Activated naive CD8-positive, alpha-beta T cell treated with anti-CD3 and anti-CD28 coated beads, Interleukin-2, amount 10 ng/mL, durations not matched to agents 7 days and 5 days (primary cell): ENCODE measurements at regions not wholly inside any gene's neighbourhood (a gene's known extent, or its start where the extent isn't known, plus 50 kb on each side); places are given as distances from the start of the nearest gene placed in this dataset.
"Not testable (repeated sequence)": the region's sequence is repeated elsewhere in the genome, so short reads cannot be mapped to it uniquely, and the experiment has no call there.

Experiments used
- ATAC-seq: fragments of 150-1000 bp; cut with Tn5 transposase; one replicate; pipeline ENCODE4 v1.10.0; 2021; ENCODE audit warnings: low read depth, moderate library complexity
- POLR2A ChIA-PET: fragments of 350-600 bp; sonication (Branson Sonifier 250); formaldehyde crosslinking; loops from one replicate; lab custom pipeline; 2021; ENCODE audit warnings: antibody characterized with exemption; lab: Charles Lee
- DNase-seq: peaks from one replicate; pipeline ENCODE4 v3.0.0; 2021
- H3K27ac Mint-ChIP-seq: one replicate; pipeline ENCODE4 v1.8.0; 2022; ENCODE audit warnings: mild to moderate bottlenecking, mixed read lengths
- H3K27me3 Mint-ChIP-seq: one replicate; pipeline ENCODE4 v1.8.0; 2022; ENCODE audit warnings: mild to moderate bottlenecking, moderate library complexity, mixed read lengths
- H3K36me3 Mint-ChIP-seq: one replicate; pipeline ENCODE4 v1.8.0; 2021; ENCODE audit warnings: mild to moderate bottlenecking, mixed read lengths
- H3K4me1 Mint-ChIP-seq: one replicate; pipeline ENCODE4 v1.8.0; 2021; ENCODE audit warnings: mixed read lengths
- H3K4me3 Mint-ChIP-seq: one replicate; pipeline ENCODE4 v1.8.0; 2022; ENCODE audit warnings: mild to moderate bottlenecking, moderate library complexity, mixed read lengths
- H3K9me3 Mint-ChIP-seq: one replicate; pipeline ENCODE4 v1.8.0; 2021; ENCODE audit warnings: mixed read lengths

- no peak overlapping the region for H3K4me3 Mint-ChIP-seq
- no peak for DNase-seq
- POLR2A ChIA-PET = no interaction called here
- no peak for ATAC-seq
- no peak overlapping the region for H3K27ac Mint-ChIP-seq
- no peaks in the 10 kb centered on the region for H3K4me1 Mint-ChIP-seq
- H3K27me3 Mint-ChIP-seq = no peaks in the 10 kb centered on the region
- no peaks in the 10 kb centered on the region for H3K36me3 Mint-ChIP-seq
- no peaks in the 10 kb centered on the region for H3K9me3 Mint-ChIP-seq
Measured at GRCh38 chr4:12499693-12500092, 984.4 kb downstream of the RAB28 start.

- POLR2A ChIA-PET = no interaction called here
- no peak overlapping the region for H3K27ac Mint-ChIP-seq
- H3K36me3 Mint-ChIP-seq = no peaks in the 10 kb centered on the region
- ATAC-seq = no peak
- H3K4me3 Mint-ChIP-seq = no peak overlapping the region
- no peaks in the 10 kb centered on the region for H3K27me3 Mint-ChIP-seq
- H3K4me1 Mint-ChIP-seq = no peaks in the 10 kb centered on the region
- no peak for DNase-seq
- H3K9me3 Mint-ChIP-seq = peaks cover 5% of the 10 kb centered on the region
Measured at GRCh38 chr4:12495211-12495610, 988.9 kb downstream of the RAB28 start.

- no peak overlapping the region for H3K27ac Mint-ChIP-seq
- no peak for DNase-seq
- H3K9me3 Mint-ChIP-seq = peaks cover 6% of the 10 kb centered on the region
- no peak overlapping the region for H3K4me3 Mint-ChIP-seq
- no peaks in the 10 kb centered on the region for H3K36me3 Mint-ChIP-seq
- no peaks in the 10 kb centered on the region for H3K4me1 Mint-ChIP-seq
- no peaks in the 10 kb centered on the region for H3K27me3 Mint-ChIP-seq
- ATAC-seq = no peak
- POLR2A ChIA-PET = no interaction called here
Measured at GRCh38 chr4:12492730-12493393, 991.3 kb downstream of the RAB28 start.

GRCh38 chr4:12488672-12489071 lies 995.5 kb downstream of the RAB28 start:
- Mint-ChIP-seq H3K27me3 (no peaks in the 10 kb centered on the region), H3K9me3 (peaks cover 12% of the 10 kb centered on the region), H3K4me1 (no peaks in the 10 kb centered on the region), H3K4me3 (no peak overlapping the region), H3K36me3 (no peaks in the 10 kb centered on the region), H3K27ac (no peak overlapping the region)
- POLR2A ChIA-PET = no interaction called here
- ATAC-seq (no peak), DNase-seq (no peak)

- no peak for DNase-seq
- Mint-ChIP-seq H3K27ac (no peak overlapping the region), H3K27me3 (no peaks in the 10 kb centered on the region), H3K4me1 (no peaks in the 10 kb centered on the region), H3K9me3 (peaks cover 7% of the 10 kb centered on the region), H3K36me3 (no peaks in the 10 kb centered on the region), H3K4me3 (no peak overlapping the region)
- no peak for ATAC-seq
- POLR2A ChIA-PET = no interaction called here
Measured at GRCh38 chr4:12487000-12487399, 997.1 kb downstream of the RAB28 start.

GRCh38 chr4:12472087-12472486 lies 1012.1 kb downstream of the RAB28 start:
- H3K4me3 Mint-ChIP-seq = no peak overlapping the region
- no peaks in the 10 kb centered on the region for H3K27me3 Mint-ChIP-seq
- DNase-seq (no peak), ATAC-seq (no peak)
- no peaks in the 10 kb centered on the region for H3K36me3 Mint-ChIP-seq
- H3K27ac Mint-ChIP-seq = no peak overlapping the region
- peaks cover 4% of the 10 kb centered on the region for H3K9me3 Mint-ChIP-seq
- no peaks in the 10 kb centered on the region for H3K4me1 Mint-ChIP-seq
- POLR2A ChIA-PET = no interaction called here

GRCh38 chr4:12471193-12471592 lies 1012.9 kb downstream of the RAB28 start:
- Mint-ChIP-seq H3K27me3 (no peaks in the 10 kb centered on the region), H3K4me3 (no peak overlapping the region), H3K4me1 (no peaks in the 10 kb centered on the region), H3K36me3 (no peaks in the 10 kb centered on the region), H3K27ac (no peak overlapping the region), H3K9me3 (peaks cover 4% of the 10 kb centered on the region)
- DNase-seq = no peak
- no peak for ATAC-seq
- POLR2A ChIA-PET = no interaction called here

GRCh38 chr4:12461576-12461975 lies 1022.6 kb downstream of the RAB28 start:
- POLR2A ChIA-PET, H3K4me1 Mint-ChIP-seq, H3K4me3 Mint-ChIP-seq, H3K27ac Mint-ChIP-seq, H3K36me3 Mint-ChIP-seq, DNase-seq, ATAC-seq, H3K27me3 Mint-ChIP-seq: not testable (repeated sequence)
- peaks cover 11% of the 10 kb centered on the region for H3K9me3 Mint-ChIP-seq

GRCh38 chr4:12459126-12459525 lies 1025.0 kb downstream of the RAB28 start:
- H3K36me3 Mint-ChIP-seq = no peaks in the 10 kb centered on the region
- H3K4me1 Mint-ChIP-seq = no peaks in the 10 kb centered on the region
- DNase-seq = no peak
- H3K27ac Mint-ChIP-seq = no peak overlapping the region
- peaks cover 11% of the 10 kb centered on the region for H3K9me3 Mint-ChIP-seq
- no peaks in the 10 kb centered on the region for H3K27me3 Mint-ChIP-seq
- no peak for ATAC-seq
- POLR2A ChIA-PET = no interaction called here
- no peak overlapping the region for H3K4me3 Mint-ChIP-seq

- no peaks in the 10 kb centered on the region for H3K27me3 Mint-ChIP-seq
- H3K4me3 Mint-ChIP-seq = no peak overlapping the region
- ATAC-seq (no peak), DNase-seq (no peak)
- POLR2A ChIA-PET = no interaction called here
- H3K36me3 Mint-ChIP-seq = no peaks in the 10 kb centered on the region
- no peak overlapping the region for H3K27ac Mint-ChIP-seq
- peaks cover 8% of the 10 kb centered on the region for H3K9me3 Mint-ChIP-seq
- no peaks in the 10 kb centered on the region for H3K4me1 Mint-ChIP-seq
Measured at GRCh38 chr4:12458621-12459020, 1025.5 kb downstream of the RAB28 start.

GRCh38 chr4:12452291-12452690 lies 1023.6 kb upstream of the HS3ST1 start:
- POLR2A ChIA-PET = no interaction called here
- ATAC-seq = no peak
- no peak for DNase-seq
- H3K36me3 Mint-ChIP-seq = no peaks in the 10 kb centered on the region
- H3K27me3 Mint-ChIP-seq = no peaks in the 10 kb centered on the region
- H3K9me3 Mint-ChIP-seq = peaks cover 6% of the 10 kb centered on the region
- no peaks in the 10 kb centered on the region for H3K4me1 Mint-ChIP-seq
- no peak overlapping the region for H3K27ac Mint-ChIP-seq
- no peak overlapping the region for H3K4me3 Mint-ChIP-seq

GRCh38 chr4:12447451-12447850 lies 1018.8 kb upstream of the HS3ST1 start:
- no peaks in the 10 kb centered on the region for H3K4me1 Mint-ChIP-seq
- H3K27ac Mint-ChIP-seq = no peak overlapping the region
- H3K36me3 Mint-ChIP-seq = no peaks in the 10 kb centered on the region
- POLR2A ChIA-PET = no interaction called here
- H3K4me3 Mint-ChIP-seq = no peak overlapping the region
- ATAC-seq (no peak), DNase-seq (no peak)
- peaks cover 7% of the 10 kb centered on the region for H3K9me3 Mint-ChIP-seq
- H3K27me3 Mint-ChIP-seq = no peaks in the 10 kb centered on the region

GRCh38 chr4:12446657-12447185 lies 1018.0 kb upstream of the HS3ST1 start:
- H3K27me3 Mint-ChIP-seq = no peaks in the 10 kb centered on the region
- H3K4me1 Mint-ChIP-seq = no peaks in the 10 kb centered on the region
- no peak overlapping the region for H3K27ac Mint-ChIP-seq
- H3K36me3 Mint-ChIP-seq = no peaks in the 10 kb centered on the region
- DNase-seq (no peak), ATAC-seq (no peak)
- POLR2A ChIA-PET = no interaction called here
- peaks cover 8% of the 10 kb centered on the region for H3K9me3 Mint-ChIP-seq
- H3K4me3 Mint-ChIP-seq = no peak overlapping the region

- H3K4me1 Mint-ChIP-seq = no peaks in the 10 kb centered on the region
- no peak overlapping the region for H3K4me3 Mint-ChIP-seq
- POLR2A ChIA-PET = no interaction called here
- no peaks in the 10 kb centered on the region for H3K27me3 Mint-ChIP-seq
- ATAC-seq = no peak
- H3K27ac Mint-ChIP-seq = no peak overlapping the region
- no peaks in the 10 kb centered on the region for H3K36me3 Mint-ChIP-seq
- no peak for DNase-seq
- peaks cover 7% of the 10 kb centered on the region for H3K9me3 Mint-ChIP-seq
Measured at GRCh38 chr4:12446256-12446655, 1017.6 kb upstream of the HS3ST1 start.
